Gastrocnemius medialis (tissue), 4 donors: ENCODE measurements at regions not wholly inside any gene's neighbourhood (a gene's known extent, or its start where the extent isn't known, plus 50 kb on each side); places are given as distances from the start of the nearest gene placed in this dataset.

Experiments
- POLR2A ChIP-seq, 2 donors: fragments of 450-650 bp; IDR thresholded peaks; one replicate each; pipeline ENCODE4 v1.6.1; 2017; ENCODE audit warnings: antibody characterized with exemption in 2 of 2, mild to moderate bottlenecking in 2 of 2, moderate library complexity in 2 of 2
- TF ChIP-seq, protein P1 (sequence below), 5 experiments: fragments of 450-650 bp in 3 of 5; fragments of 200-600 bp in 2 of 5; sonication (generic) in 2 of 5; IDR thresholded peaks in 4 of 5; conservative IDR thresholded peaks in 1 of 5; 1 replicate in 4 of 5; 2 replicates in 1 of 5; pipeline ENCODE4 v1.5.1; 2016 to 2019; ENCODE audit warnings: antibody characterized with exemption in 5 of 5, mild to moderate bottlenecking in 3 of 5, moderate library complexity in 3 of 5

DNA sequence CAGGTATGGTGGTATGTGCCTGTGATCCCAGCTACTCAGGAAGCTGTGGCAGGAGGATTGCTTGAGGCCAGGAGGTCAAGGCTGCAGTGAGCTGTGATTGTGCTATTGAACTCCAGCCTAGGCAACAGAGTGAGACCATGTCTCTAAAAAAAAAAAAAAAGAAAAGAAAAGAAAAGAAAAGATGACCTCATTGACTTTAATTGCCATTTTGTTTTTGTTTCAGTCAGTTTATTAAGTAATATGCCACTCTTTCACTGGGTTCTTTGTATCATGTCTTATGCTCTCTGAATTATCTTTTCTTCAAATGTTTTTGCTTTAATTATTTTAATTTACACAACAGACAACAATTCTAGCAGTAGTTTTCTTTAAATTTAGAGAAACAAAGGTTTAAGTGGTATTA, 293.8 kb downstream of the TSHZ3 start:
- TF ChIP-seq, protein P1, sequence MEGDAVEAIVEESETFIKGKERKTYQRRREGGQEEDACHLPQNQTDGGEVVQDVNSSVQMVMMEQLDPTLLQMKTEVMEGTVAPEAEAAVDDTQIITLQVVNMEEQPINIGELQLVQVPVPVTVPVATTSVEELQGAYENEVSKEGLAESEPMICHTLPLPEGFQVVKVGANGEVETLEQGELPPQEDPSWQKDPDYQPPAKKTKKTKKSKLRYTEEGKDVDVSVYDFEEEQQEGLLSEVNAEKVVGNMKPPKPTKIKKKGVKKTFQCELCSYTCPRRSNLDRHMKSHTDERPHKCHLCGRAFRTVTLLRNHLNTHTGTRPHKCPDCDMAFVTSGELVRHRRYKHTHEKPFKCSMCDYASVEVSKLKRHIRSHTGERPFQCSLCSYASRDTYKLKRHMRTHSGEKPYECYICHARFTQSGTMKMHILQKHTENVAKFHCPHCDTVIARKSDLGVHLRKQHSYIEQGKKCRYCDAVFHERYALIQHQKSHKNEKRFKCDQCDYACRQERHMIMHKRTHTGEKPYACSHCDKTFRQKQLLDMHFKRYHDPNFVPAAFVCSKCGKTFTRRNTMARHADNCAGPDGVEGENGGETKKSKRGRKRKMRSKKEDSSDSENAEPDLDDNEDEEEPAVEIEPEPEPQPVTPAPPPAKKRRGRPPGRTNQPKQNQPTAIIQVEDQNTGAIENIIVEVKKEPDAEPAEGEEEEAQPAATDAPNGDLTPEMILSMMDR (IDR thresholded peaks at IDR 0.05 in 4 of 5, conservative IDR thresholded peaks at IDR 0.05 in 1 of 5), result no peak
- no peak for TF ChIP-seq POLR2A (IDR thresholded peaks at IDR 0.05)
